ENCODE measurements at regions not wholly inside any gene's neighbourhood (a gene's known extent, or its start where the extent isn't known, plus 50 kb on each side); places are given as distances from the start of the nearest gene placed in this dataset.

GRCh38 chr4:154692304-154692818 lies 51.4 kb upstream of the LRAT start:
- in situ Hi-C loops (cut with HindIII; ENCODE audit: low pct_ligation_motif_present, low sequenced_read_pairs), result no loop called here
- Histone ChIP-seq H3K27me3 (replicated peaks) (no peaks in the 10 kb centered on the region), H3K4me3 (ENCODE audit: low read depth, low read length) (no peak overlapping the region), H3K27ac (no peak overlapping the region), H3K36me3 (replicated peaks) (no peaks in the 10 kb centered on the region)
- no peak for DNase-seq
- no peak for TF ChIP-seq CTCF (IDR thresholded peaks at IDR 0.05; ENCODE audit: low read depth, low read length, missing control alignments)

Measured in brain microvascular endothelial cell (primary cell).